SK-N-MC (cell line): ENCODE measurements at regions not wholly inside any gene's neighbourhood (a gene's known extent, or its start where the extent isn't known, plus 50 kb on each side); places are given as distances from the start of the nearest gene placed in this dataset.

Source experiments
- EZH2 ChIP-seq: fragments of 200-600 bp; sonication (generic); IDR thresholded peaks from one replicate; pipeline ENCODE4 v1.6.1; 2017; ENCODE audit warnings: antibody characterized with exemption
- POLR2AphosphoS5 ChIP-seq: IDR thresholded peaks from 2 replicates; pipeline ENCODE4 v1.6.1; 2012; ENCODE audit warnings: mild to moderate bottlenecking, low read depth, low read length, borderline replicate concordance

DNA sequence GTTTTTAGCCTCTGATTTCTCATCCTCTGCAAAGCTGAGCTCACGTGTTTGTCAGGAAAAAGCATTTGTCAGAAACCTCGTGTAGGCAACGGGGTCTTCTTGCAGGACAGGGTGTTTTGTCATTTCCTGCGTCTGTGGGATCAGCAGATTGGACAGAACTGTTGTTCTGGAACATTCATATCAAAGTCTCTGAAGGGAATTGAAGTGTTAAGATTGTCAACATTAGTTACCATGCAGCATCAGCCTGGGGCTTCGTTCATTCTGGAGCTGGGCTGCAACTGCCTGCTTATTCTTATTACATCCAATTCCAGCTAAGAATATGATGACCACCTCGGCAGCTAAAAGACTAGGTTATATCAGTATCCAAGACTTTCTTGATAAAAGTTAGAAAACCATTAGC is 71.0 kb upstream of the RALGAPA2 start:
- TF ChIP-seq EZH2 (no peak), POLR2AphosphoS5 (no peak)
